GM18868 (cell line): ENCODE measurements at regions not wholly inside any gene's neighbourhood (a gene's known extent, or its start where the extent isn't known, plus 50 kb on each side); places are given as distances from the start of the nearest gene placed in this dataset.
"Not testable (repeated sequence)": the region's sequence is repeated elsewhere in the genome, so short reads cannot be mapped to it uniquely, and the experiment has no call there.

Source experiments
- ATAC-seq: cut with Tn5 transposase; IDR thresholded peaks from one replicate; pipeline ENCODE4 v1.9.1; 2021; ENCODE audit warnings: mild to moderate bottlenecking, moderate library complexity; ENCODE audit not compliant: unreplicated experiment

- no peak for ATAC-seq
Measured at GRCh38 chr1:58206749-58207148, 339.8 kb downstream of the OMA1 start.

GRCh38 chr1:58204284-58204683 lies 342.2 kb downstream of the OMA1 start:
- ATAC-seq: peak; percentile 62

- no peak for ATAC-seq
Measured at GRCh38 chr1:58201492-58202106, 344.9 kb downstream of the OMA1 start.

GRCh38 chr1:58200437-58200836 lies 346.1 kb downstream of the OMA1 start:
- ATAC-seq: no peak

GRCh38 chr1:58197811-58198210 lies 348.7 kb downstream of the OMA1 start:
- no peak for ATAC-seq

- no peak for ATAC-seq
Measured at GRCh38 chr1:58190267-58190988, 356.1 kb downstream of the OMA1 start.

- no peak for ATAC-seq
Measured at GRCh38 chr1:58189453-58189852, 357.1 kb downstream of the OMA1 start.

GRCh38 chr1:58183286-58183685 lies 363.2 kb downstream of the OMA1 start:
- no peak for ATAC-seq

- no peak for ATAC-seq
Measured at GRCh38 chr1:58180537-58180936, 366.0 kb downstream of the OMA1 start.

GRCh38 chr1:58169160-58169559 lies 377.4 kb downstream of the OMA1 start:
- ATAC-seq: not testable (repeated sequence)

- not testable (repeated sequence) for ATAC-seq
Measured at GRCh38 chr1:58167131-58167530, 379.4 kb downstream of the OMA1 start.

- no peak for ATAC-seq
Measured at GRCh38 chr1:58166417-58166816, 380.1 kb downstream of the OMA1 start.

GRCh38 chr1:58165073-58165472 lies 381.5 kb downstream of the OMA1 start:
- peak; percentile 97 for ATAC-seq

- no peak for ATAC-seq
Measured at GRCh38 chr1:58162952-58163550, 383.5 kb downstream of the OMA1 start.

- no peak for ATAC-seq
Measured at GRCh38 chr1:58159434-58159830, 387.1 kb downstream of the OMA1 start.

GRCh38 chr1:58158506-58159433 lies 387.8 kb downstream of the OMA1 start:
- ATAC-seq: no peak

- ATAC-seq: no peak
Measured at GRCh38 chr1:58158016-58158415, 388.5 kb downstream of the OMA1 start.

- ATAC-seq: no peak
Measured at GRCh38 chr1:58157256-58157655, 389.3 kb downstream of the OMA1 start.

- ATAC-seq: no peak
Measured at GRCh38 chr1:58156831-58157230, 389.7 kb downstream of the OMA1 start.

GRCh38 chr1:58156124-58156468 lies 390.4 kb downstream of the OMA1 start:
- ATAC-seq: peak; percentile 89

- ATAC-seq: peak; percentile 71
Measured at GRCh38 chr1:58155418-58156123, 391.0 kb downstream of the OMA1 start.
